H9 (cell line): ENCODE measurements at regions not wholly inside any gene's neighbourhood (a gene's known extent, or its start where the extent isn't known, plus 50 kb on each side); places are given as distances from the start of the nearest gene placed in this dataset.

ENCODE experiments used
- DNase-seq: peaks from one replicate; pipeline ENCODE4 v3.0.0-alpha.2; 2017
- H2AFZ ChIP-seq: one replicate; pipeline ENCODE4 v1.6.1; 2013; ENCODE audit warnings: mild to moderate bottlenecking, low read length, control low read depth, moderate library complexity
- H2AK5ac ChIP-seq: 2 replicates; pipeline ENCODE4 v1.6.1; 2013; ENCODE audit warnings: low read length, control low read depth, mixed read lengths; ENCODE audit not compliant: insufficient read length
- H2BK120ac ChIP-seq: one replicate; pipeline ENCODE4 v1.6.1; 2013; ENCODE audit warnings: low read depth, mild to moderate bottlenecking, low read length, control low read depth, inconsistent platforms; ENCODE audit not compliant: poor library complexity, severe bottlenecking
- H2BK12ac ChIP-seq: 2 replicates; pipeline ENCODE4 v1.6.1; 2013; ENCODE audit warnings: low read length, control low read depth, mixed read lengths, low read depth; ENCODE audit not compliant: insufficient read length
- H2BK15ac ChIP-seq: 2 replicates; pipeline ENCODE4 v1.6.1; 2013; ENCODE audit warnings: low read depth, low read length, control low read depth
- H2BK20ac ChIP-seq: one replicate; pipeline ENCODE4 v1.6.1; 2013; ENCODE audit warnings: low read depth, mild to moderate bottlenecking, low read length, control low read depth, inconsistent platforms; ENCODE audit not compliant: poor library complexity, severe bottlenecking
- H2BK5ac ChIP-seq: 2 replicates; pipeline ENCODE4 v1.6.1; 2013; ENCODE audit warnings: low read length, control low read depth, mixed read lengths; ENCODE audit not compliant: insufficient read length
- H3K14ac ChIP-seq: 2 replicates; pipeline ENCODE4 v1.6.1; 2013; ENCODE audit warnings: low read length, control low read depth; ENCODE audit not compliant: insufficient read depth
- H3K18ac ChIP-seq: 2 replicates; pipeline ENCODE4 v1.6.1; 2013; ENCODE audit warnings: low read depth, mild to moderate bottlenecking, mixed read lengths, low read length, control low read depth; ENCODE audit not compliant: insufficient read length
- H3K23ac ChIP-seq: 2 replicates; pipeline ENCODE4 v1.6.1; 2013; ENCODE audit warnings: low read length, control low read depth, mixed read lengths, low read depth; ENCODE audit not compliant: insufficient read length
- H3K23me2 ChIP-seq: 2 replicates; pipeline ENCODE4 v1.6.1; 2013; ENCODE audit warnings: low read depth, mild to moderate bottlenecking, mixed read lengths, low read length, control low read depth; ENCODE audit not compliant: insufficient read length, poor library complexity, severe bottlenecking
- H3K27ac ChIP-seq: 2 replicates; pipeline ENCODE4 v1.5.1; 2013; ENCODE audit warnings: low read length, control low read depth, mixed read lengths, low read depth; ENCODE audit not compliant: insufficient read length
- H3K27me3 ChIP-seq: 2 replicates; pipeline ENCODE4 v1.6.1; 2013; ENCODE audit warnings: low read length, control low read depth, inconsistent platforms; ENCODE audit not compliant: insufficient read depth
- H3K4ac ChIP-seq: 2 replicates; pipeline ENCODE4 v1.6.1; 2013; ENCODE audit warnings: low read depth, mild to moderate bottlenecking, control low read depth, inconsistent platforms, low read length, moderate library complexity
- H3K4me1 ChIP-seq: 2 replicates; pipeline ENCODE4 v1.6.1; 2013; ENCODE audit warnings: low read length, control low read depth, inconsistent platforms; ENCODE audit not compliant: insufficient read depth
- H3K4me2 ChIP-seq: 2 replicates; pipeline ENCODE4 v1.6.1; 2013; ENCODE audit warnings: low read length, control low read depth, mixed read lengths; ENCODE audit not compliant: insufficient read length, insufficient read depth
- H3K56ac ChIP-seq: 2 replicates; pipeline ENCODE4 v1.6.1; 2013; ENCODE audit warnings: low read depth, mild to moderate bottlenecking, mixed read lengths, low read length, control low read depth; ENCODE audit not compliant: insufficient read length
- H3K79me1 ChIP-seq: 2 replicates; pipeline ENCODE4 v1.6.1; 2013; ENCODE audit warnings: low read depth, mild to moderate bottlenecking, moderate library complexity, low read length, control low read depth, inconsistent platforms; ENCODE audit not compliant: insufficient read depth, poor library complexity, severe bottlenecking
- H3K79me2 ChIP-seq: 2 replicates; pipeline ENCODE4 v1.6.1; 2013; ENCODE audit warnings: low read length, control low read depth, inconsistent platforms; ENCODE audit not compliant: insufficient read depth
- H3K9ac ChIP-seq: 2 replicates; pipeline ENCODE4 v1.6.1; 2013; ENCODE audit warnings: low read length, control low read depth, mixed read lengths; ENCODE audit not compliant: insufficient read length; ENCODE audit errors: extremely low read depth
- H3K9me3 ChIP-seq: one replicate; pipeline ENCODE4 v1.6.1; 2013; ENCODE audit warnings: low read depth, low read length, inconsistent platforms; ENCODE audit not compliant: control insufficient read depth
- H3T11ph ChIP-seq: one replicate; pipeline ENCODE4 v1.6.1; 2013; ENCODE audit warnings: mild to moderate bottlenecking, low read length, control low read depth, inconsistent platforms
- H4K20me1 ChIP-seq: one replicate; pipeline ENCODE4 v1.6.1; 2013; ENCODE audit not compliant: control insufficient read depth, insufficient read length, insufficient read depth
- H4K5ac ChIP-seq: 2 replicates; pipeline ENCODE4 v1.6.1; 2013; ENCODE audit warnings: low read depth, mild to moderate bottlenecking, mixed read lengths, low read length, control low read depth; ENCODE audit not compliant: insufficient read length
- H4K8ac ChIP-seq: replicated peaks from 2 replicates; pipeline ENCODE4 v1.6.1; 2013; ENCODE audit warnings: low read length, control low read depth, mixed read lengths, low read depth; ENCODE audit not compliant: insufficient read length
- H4K91ac ChIP-seq: 2 replicates; pipeline ENCODE4 v1.6.1; 2013; ENCODE audit warnings: low read depth, mild to moderate bottlenecking, moderate library complexity, mixed read lengths, low read length, control low read depth; ENCODE audit not compliant: insufficient read length
- H3K27ac Mint-ChIP-seq, 3 experiments: 2 replicates in 2 of 3; 3 replicates in 1 of 3; pipeline ENCODE4 v1.8.0; 2020 to 2021; ENCODE audit warnings: mixed read lengths in 3 of 3, mild to moderate bottlenecking in 1 of 3, moderate library complexity in 1 of 3
- H3K27me3 Mint-ChIP-seq: 2 replicates; pipeline ENCODE4 v1.8.0; 2021; ENCODE audit warnings: low read depth, mild to moderate bottlenecking, moderate library complexity, mixed read lengths
- H3K36me3 Mint-ChIP-seq, 3 experiments: 2 replicates in 2 of 3; 3 replicates in 1 of 3; pipeline ENCODE4 v1.8.0; 2020 to 2021; ENCODE audit warnings: low read depth in 3 of 3, mixed read lengths in 3 of 3; ENCODE audit not compliant: insufficient read depth in 1 of 3
- H3K4me1 Mint-ChIP-seq, 2 experiments: 2 replicates each; pipeline ENCODE4 v1.8.0; 2020; ENCODE audit warnings: mixed read lengths in 2 of 2
- H3K4me3 Mint-ChIP-seq, 2 experiments: 2 replicates in 1 of 2; 3 replicates in 1 of 2; pipeline ENCODE4 v1.8.0; 2020 to 2021; ENCODE audit warnings: mild to moderate bottlenecking in 2 of 2, mixed read lengths in 2 of 2, moderate library complexity in 1 of 2
- H3K9me3 Mint-ChIP-seq, 2 experiments: 2 replicates in 1 of 2; 3 replicates in 1 of 2; pipeline ENCODE4 v1.8.0; 2020; ENCODE audit warnings: mild to moderate bottlenecking in 2 of 2, mixed read lengths in 2 of 2, moderate library complexity in 1 of 2
- WGBS: extraction: QIAGEN DNeasy Blood & Tissue Kit; methylation state at CpG from one replicate; pipeline ENCODE4 v1.1.7; 2013; ENCODE audit warnings: missing lambda C conversion rate, low lambda C conversion rate, mixed read lengths; ENCODE audit not compliant: insufficient read length; ENCODE audit errors: extremely low coverage; 5-methylcytosine and 5-hydroxymethylcytosine counted together
- TF ChIP-seq, protein P1 (sequence below): fragments of 200-600 bp; sonication (generic); conservative IDR thresholded peaks from 3 replicates; pipeline ENCODE4 v1.8.0; 2021; ENCODE audit warnings: antibody characterized with exemption, mild to moderate bottlenecking

DNA sequence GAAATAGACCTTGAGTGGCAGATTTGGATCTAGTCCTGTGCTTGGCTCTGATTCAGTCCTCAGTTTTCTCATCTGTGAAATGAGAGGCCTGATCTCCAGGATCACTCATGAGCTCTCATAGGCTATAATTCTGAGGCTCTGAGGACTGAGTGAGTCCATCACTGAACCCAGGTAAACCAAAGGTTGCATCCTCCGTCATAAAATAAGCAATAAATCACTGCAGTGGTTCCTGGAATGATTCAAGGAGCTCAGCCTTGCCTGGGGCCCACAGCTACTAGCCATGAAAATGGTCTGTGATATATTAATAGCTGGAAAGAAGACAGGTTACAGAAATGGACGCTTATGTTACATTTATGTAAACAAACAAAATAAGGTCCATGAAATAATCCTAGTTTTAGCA, 124.8 kb downstream of the MAP3K7 start:
- Mint-ChIP-seq H3K36me3 (peaks cover 0 to 4% (median 0%) of the 10 kb centered on the region in 3 experiments; a peak in 2 of 7 replicates), H3K9me3 (peaks cover 0 to 3% of the 10 kb centered on the region in 2 experiments; a peak in 3 of 5 replicates), H3K4me3 (no peak overlapping the region), H3K4me1 (peaks cover 15 to 19% of the 10 kb centered on the region in 2 experiments), H3K27ac (no peak overlapping the region), H3K27me3 (no peaks in the 10 kb centered on the region; the same call in 1 of the 2 replicates)
- Histone ChIP-seq H3K79me2 (no peaks in the 10 kb centered on the region), H3K79me1 (no peaks in the 10 kb centered on the region), H4K91ac (no peak overlapping the region), H3K14ac (no peak overlapping the region), H3K4me1 (no peaks in the 10 kb centered on the region), H3K4me2 (no peak overlapping the region), H4K20me1 (no peaks in the 10 kb centered on the region), H3K27me3 (no peaks in the 10 kb centered on the region), H3K27ac (no peak overlapping the region), H2AK5ac (no peak overlapping the region), H3K9ac (no peak overlapping the region), H2AFZ (no peak overlapping the region), H4K8ac (no peak overlapping the region), H2BK120ac (no peak overlapping the region), H2BK5ac (no peak overlapping the region), H3K56ac (no peak overlapping the region), H2BK20ac (no peak overlapping the region), H3K23me2 (no peaks in the 10 kb centered on the region), H3K4ac (no peak overlapping the region), H3K9me3 (no peaks in the 10 kb centered on the region), H3T11ph (no peak overlapping the region), H3K18ac (no peak overlapping the region), H4K5ac (no peak overlapping the region), H2BK15ac (no peak overlapping the region), H3K23ac (no peak overlapping the region), H2BK12ac (no peak overlapping the region)
- TF ChIP-seq, protein P1, sequence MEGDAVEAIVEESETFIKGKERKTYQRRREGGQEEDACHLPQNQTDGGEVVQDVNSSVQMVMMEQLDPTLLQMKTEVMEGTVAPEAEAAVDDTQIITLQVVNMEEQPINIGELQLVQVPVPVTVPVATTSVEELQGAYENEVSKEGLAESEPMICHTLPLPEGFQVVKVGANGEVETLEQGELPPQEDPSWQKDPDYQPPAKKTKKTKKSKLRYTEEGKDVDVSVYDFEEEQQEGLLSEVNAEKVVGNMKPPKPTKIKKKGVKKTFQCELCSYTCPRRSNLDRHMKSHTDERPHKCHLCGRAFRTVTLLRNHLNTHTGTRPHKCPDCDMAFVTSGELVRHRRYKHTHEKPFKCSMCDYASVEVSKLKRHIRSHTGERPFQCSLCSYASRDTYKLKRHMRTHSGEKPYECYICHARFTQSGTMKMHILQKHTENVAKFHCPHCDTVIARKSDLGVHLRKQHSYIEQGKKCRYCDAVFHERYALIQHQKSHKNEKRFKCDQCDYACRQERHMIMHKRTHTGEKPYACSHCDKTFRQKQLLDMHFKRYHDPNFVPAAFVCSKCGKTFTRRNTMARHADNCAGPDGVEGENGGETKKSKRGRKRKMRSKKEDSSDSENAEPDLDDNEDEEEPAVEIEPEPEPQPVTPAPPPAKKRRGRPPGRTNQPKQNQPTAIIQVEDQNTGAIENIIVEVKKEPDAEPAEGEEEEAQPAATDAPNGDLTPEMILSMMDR = no peak
- no CpG with 5 or more reads among the region's 2 CpGs for WGBS
- no peak for DNase-seq
